ENCODE measurements at regions not wholly inside any gene's neighbourhood (a gene's known extent, or its start where the extent isn't known, plus 50 kb on each side); places are given as distances from the start of the nearest gene placed in this dataset.

DNA sequence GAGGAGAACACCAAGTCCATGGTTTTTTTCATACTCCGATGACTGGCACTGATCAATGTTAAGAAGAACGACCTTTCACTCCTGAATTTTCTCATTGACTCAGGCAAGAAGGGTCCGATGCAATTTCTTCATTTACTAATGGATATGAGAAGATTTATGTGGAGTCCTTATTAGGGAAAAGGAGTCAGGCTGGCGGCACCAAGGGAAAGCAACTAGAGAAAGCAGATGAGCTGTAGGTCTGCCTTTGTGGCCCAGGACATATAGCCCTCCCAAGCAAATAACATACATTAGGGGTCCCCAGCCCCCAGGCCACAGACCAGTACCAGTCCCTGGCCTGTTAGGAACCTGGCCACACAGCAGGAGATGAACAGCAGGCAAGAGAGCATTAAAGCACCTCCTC is 206.8 kb downstream of the KBTBD8 start:
- Histone ChIP-seq H3K27ac (no peak overlapping the region), H3K27me3 (no peaks in the 10 kb centered on the region), H3K36me3 (no peaks in the 10 kb centered on the region), H3K4me3 (no peak overlapping the region), H3K9me3 (no peaks in the 10 kb centered on the region), H3K4me1 (no peaks in the 10 kb centered on the region)
- no peak for DNase-seq (ENCODE audit: low spot score in 2 of 2)
- intact Hi-C loops (cut with DNase I): no loop called here
- TF ChIP-seq, protein P1, sequence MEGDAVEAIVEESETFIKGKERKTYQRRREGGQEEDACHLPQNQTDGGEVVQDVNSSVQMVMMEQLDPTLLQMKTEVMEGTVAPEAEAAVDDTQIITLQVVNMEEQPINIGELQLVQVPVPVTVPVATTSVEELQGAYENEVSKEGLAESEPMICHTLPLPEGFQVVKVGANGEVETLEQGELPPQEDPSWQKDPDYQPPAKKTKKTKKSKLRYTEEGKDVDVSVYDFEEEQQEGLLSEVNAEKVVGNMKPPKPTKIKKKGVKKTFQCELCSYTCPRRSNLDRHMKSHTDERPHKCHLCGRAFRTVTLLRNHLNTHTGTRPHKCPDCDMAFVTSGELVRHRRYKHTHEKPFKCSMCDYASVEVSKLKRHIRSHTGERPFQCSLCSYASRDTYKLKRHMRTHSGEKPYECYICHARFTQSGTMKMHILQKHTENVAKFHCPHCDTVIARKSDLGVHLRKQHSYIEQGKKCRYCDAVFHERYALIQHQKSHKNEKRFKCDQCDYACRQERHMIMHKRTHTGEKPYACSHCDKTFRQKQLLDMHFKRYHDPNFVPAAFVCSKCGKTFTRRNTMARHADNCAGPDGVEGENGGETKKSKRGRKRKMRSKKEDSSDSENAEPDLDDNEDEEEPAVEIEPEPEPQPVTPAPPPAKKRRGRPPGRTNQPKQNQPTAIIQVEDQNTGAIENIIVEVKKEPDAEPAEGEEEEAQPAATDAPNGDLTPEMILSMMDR (IDR thresholded peaks at IDR 0.05): no peak

- H3K27ac ChIP-seq: no peak overlapping the region
- no peaks in the 10 kb centered on the region for H3K4me1 ChIP-seq
- H3K9me3 ChIP-seq: no peaks in the 10 kb centered on the region
- no peaks in the 10 kb centered on the region for H3K36me3 ChIP-seq
- no peaks in the 10 kb centered on the region for H3K27me3 ChIP-seq
- DNase-seq (ENCODE audit: low spot score in 2 of 2): no peak
- no peak overlapping the region for H3K4me3 ChIP-seq
- TF ChIP-seq, protein P1 (IDR thresholded peaks at IDR 0.05): no peak
- intact Hi-C loops (cut with DNase I): no loop called here
These were observed 217.6 kb downstream of the KBTBD8 start for GRCh38 chr3:67215690-67216089.

GRCh38 chr3:67227030-67227429 is 228.9 kb downstream of the KBTBD8 start:
- DNase-seq (ENCODE audit: low spot score in 2 of 2): no peak
- intact Hi-C loops (cut with DNase I): no loop called here
- Histone ChIP-seq H3K9me3 (no peaks in the 10 kb centered on the region), H3K4me3 (no peak overlapping the region), H3K4me1 (no peaks in the 10 kb centered on the region), H3K36me3 (no peaks in the 10 kb centered on the region), H3K27me3 (no peaks in the 10 kb centered on the region), H3K27ac (no peak overlapping the region)
- TF ChIP-seq, protein P1 (IDR thresholded peaks at IDR 0.05): no peak

- Histone ChIP-seq H3K36me3 (no peaks in the 10 kb centered on the region), H3K4me1 (no peaks in the 10 kb centered on the region), H3K4me3 (no peak overlapping the region), H3K9me3 (no peaks in the 10 kb centered on the region), H3K27me3 (no peaks in the 10 kb centered on the region), H3K27ac (no peak overlapping the region)
- TF ChIP-seq, protein P1 (IDR thresholded peaks at IDR 0.05): no peak
- no peak for DNase-seq (ENCODE audit: low spot score in 2 of 2)
- intact Hi-C loops (cut with DNase I): no loop called here
These were observed 230.0 kb downstream of the KBTBD8 start for GRCh38 chr3:67228136-67228535.

- intact Hi-C loops (cut with DNase I): no loop called here
- H3K9me3 ChIP-seq: no peaks in the 10 kb centered on the region
- H3K4me3 ChIP-seq: no peak overlapping the region
- H3K4me1 ChIP-seq: no peaks in the 10 kb centered on the region
- TF ChIP-seq, protein P1 (IDR thresholded peaks at IDR 0.05): no peak
- no peaks in the 10 kb centered on the region for H3K36me3 ChIP-seq
- no peaks in the 10 kb centered on the region for H3K27me3 ChIP-seq
- no peak overlapping the region for H3K27ac ChIP-seq
- no peak for DNase-seq (ENCODE audit: low spot score in 2 of 2)
These were observed 234.5 kb downstream of the KBTBD8 start for GRCh38 chr3:67232642-67233041.

DNA sequence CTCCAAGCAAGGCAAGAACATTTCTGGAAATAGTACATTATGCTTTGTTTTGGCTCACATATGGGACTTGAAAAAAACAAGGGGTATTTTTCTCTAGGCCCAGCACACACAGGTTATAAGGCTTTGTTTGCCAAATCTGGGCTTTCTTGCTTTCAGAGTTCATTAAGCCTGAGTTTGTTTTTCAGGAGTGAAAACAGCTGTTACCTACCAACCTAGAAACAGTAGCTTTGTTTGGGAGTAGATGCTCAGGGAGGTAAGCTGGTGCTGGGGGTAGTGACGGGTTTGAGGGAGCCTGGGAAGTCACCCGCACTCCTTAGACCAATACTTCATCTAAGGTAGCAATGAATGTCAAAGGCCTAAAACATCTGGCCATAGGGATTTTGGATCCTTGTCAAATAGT is 241.2 kb downstream of the KBTBD8 start:
- intact Hi-C loops (cut with DNase I): no loop called here
- H3K4me3 ChIP-seq: no peak overlapping the region
- no peak for DNase-seq (ENCODE audit: low spot score in 2 of 2)
- H3K4me1 ChIP-seq: peaks cover 0 to 3% of the 10 kb centered on the region in 2 donors
- no peaks in the 10 kb centered on the region for H3K27me3 ChIP-seq
- peak overlapping the region in 1 of 2 donors; percentile 59 for H3K27ac ChIP-seq
- no peaks in the 10 kb centered on the region for H3K9me3 ChIP-seq
- H3K36me3 ChIP-seq: no peaks in the 10 kb centered on the region
- TF ChIP-seq, protein P1 (IDR thresholded peaks at IDR 0.05): no peak

Data from ascending aorta (tissue), 2 donors.